ENCODE measurements at regions not wholly inside any gene's neighbourhood (a gene's known extent, or its start where the extent isn't known, plus 50 kb on each side); places are given as distances from the start of the nearest gene placed in this dataset.

- Histone ChIP-seq H3K4me2 (ENCODE audit: low read length, poor library complexity, severe bottlenecking) (no peak overlapping the region), H2AK5ac (ENCODE audit: low read length, severe bottlenecking) (no peak overlapping the region)
Observed at GRCh38 chr9:89882930-89883361, 278.1 kb downstream of the GADD45G start.

DNA sequence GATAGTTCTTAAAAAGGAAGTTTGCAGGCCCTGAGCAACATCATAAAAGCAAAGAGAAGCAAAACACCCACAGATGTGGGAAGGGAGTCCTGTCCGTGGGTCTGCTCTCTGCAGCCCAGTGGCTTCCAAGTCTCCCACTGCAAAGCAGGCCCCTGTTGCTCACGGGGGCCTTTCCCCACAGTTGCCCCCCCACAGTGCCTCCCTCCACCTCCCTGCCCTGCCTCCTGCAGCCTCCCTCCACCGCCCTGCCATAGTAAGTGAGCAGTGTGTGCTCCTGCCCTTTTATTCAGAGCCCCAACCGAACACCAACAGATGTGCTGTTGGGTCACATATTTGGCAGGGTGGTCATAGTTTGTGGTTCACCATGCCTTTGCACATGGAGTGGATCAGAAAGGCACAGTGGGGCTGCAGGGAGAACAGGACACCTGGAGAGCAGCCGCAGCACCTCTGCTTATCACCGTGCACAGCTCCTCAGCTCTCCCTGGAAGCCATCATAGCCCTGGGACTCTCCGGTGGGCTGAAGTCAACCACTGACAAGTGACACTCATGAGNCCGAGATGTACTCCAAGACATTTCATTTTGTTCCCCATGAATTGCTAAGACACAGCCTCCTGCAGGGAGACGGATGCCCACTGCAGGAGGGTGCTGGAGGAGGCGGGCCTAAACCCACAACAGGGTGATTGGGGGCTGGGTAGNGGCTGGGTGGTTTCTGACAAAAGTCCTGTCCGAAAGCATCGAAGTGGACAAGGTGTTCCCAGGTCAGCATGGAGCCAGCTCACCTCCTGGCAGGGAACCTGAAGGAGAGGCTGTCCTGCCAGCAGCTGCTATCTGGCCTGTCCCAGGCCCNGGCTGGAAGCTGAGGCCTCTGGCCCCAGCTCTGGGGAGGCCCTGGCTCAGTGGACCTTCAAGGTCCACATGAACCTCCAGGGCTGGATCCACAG, 278.9 kb downstream of the GADD45G start:
- Histone ChIP-seq H4K91ac (ENCODE audit: low read length) (no peak overlapping the region), H3K14ac (ENCODE audit: low read length in 2 of 2) (peak overlapping the region in 1 of 2 experiments; percentile 22), H3K36me3 (ENCODE audit: control insufficient read depth in 1 of 2, insufficient read depth in 2 of 2, low read depth in 1 of 2, low read length in 2 of 2) (no peaks in the 10 kb centered on the region), H3K79me1 (replicated peaks; ENCODE audit: low read length, poor library complexity, severe bottlenecking) (no peaks in the 10 kb centered on the region), H3K4me1 (ENCODE audit: control insufficient read depth, insufficient read depth, low read depth, low read length) (peaks cover 43% of the 10 kb centered on the region), H2AFZ (ENCODE audit: low read depth, low read length) (no peak overlapping the region), H2AK5ac (ENCODE audit: low read length, severe bottlenecking) (no peak overlapping the region), H3K9ac (ENCODE audit: low read length) (no peak overlapping the region), H3K27me3 (ENCODE audit: control insufficient read depth in 1 of 2, insufficient read depth in 1 of 2, low read length in 2 of 2) (no peaks in the 10 kb centered on the region), H2BK15ac (ENCODE audit: low read depth, poor library complexity, severe bottlenecking) (peak overlapping the region; percentile 32), H3K4ac (ENCODE audit: low read depth in 1 of 2, low read length in 2 of 2) (no peak overlapping the region), H2BK5ac (ENCODE audit: low read depth, low read length, poor library complexity, severe bottlenecking) (no peak overlapping the region), H3K4me3 (ENCODE audit: insufficient read depth in 1 of 2, low read depth in 1 of 2, low read length in 2 of 2) (no peak overlapping the region), H2BK120ac (ENCODE audit: low read depth, low read length) (no peak overlapping the region), H3K23ac (ENCODE audit: low read length in 2 of 2) (no peak overlapping the region), H3K4me2 (ENCODE audit: low read length, poor library complexity, severe bottlenecking) (no peak overlapping the region), H3K27ac (ENCODE audit: low read length, poor library complexity, severe bottlenecking) (no peak overlapping the region), H3K18ac (ENCODE audit: low read depth in 1 of 2, low read length in 2 of 2) (no peak overlapping the region), H4K8ac (ENCODE audit: low read length) (no peak overlapping the region), H3K9me3 (ENCODE audit: control insufficient read depth, low read length) (no peaks in the 10 kb centered on the region), H2BK12ac (ENCODE audit: low read length in 2 of 2) (no peak overlapping the region)
- no peak for DNase-seq
- 79% methylated on average over 11 of the region's 12 CpGs for WGBS

More at GRCh38 chr9:89882930-89883361, 278.1 kb downstream of the GADD45G start:
- Histone ChIP-seq H3K79me1 (replicated peaks; ENCODE audit: low read length, poor library complexity, severe bottlenecking) (no peaks in the 10 kb centered on the region), H4K91ac (ENCODE audit: low read length) (peak overlapping the region; percentile 30), H2BK120ac (ENCODE audit: low read depth, low read length) (no peak overlapping the region), H3K36me3 (ENCODE audit: control insufficient read depth in 1 of 2, insufficient read depth in 2 of 2, low read depth in 1 of 2, low read length in 2 of 2) (no peaks in the 10 kb centered on the region), H3K4me1 (ENCODE audit: control insufficient read depth, insufficient read depth, low read depth, low read length) (peaks cover 44% of the 10 kb centered on the region), H4K8ac (ENCODE audit: low read length) (no peak overlapping the region), H3K18ac (ENCODE audit: low read depth in 1 of 2, low read length in 2 of 2) (peak overlapping the region in 1 of 2 experiments; percentile 41), H3K23ac (ENCODE audit: low read length in 2 of 2) (no peak overlapping the region), H3K27ac (ENCODE audit: low read length, poor library complexity, severe bottlenecking) (no peak overlapping the region), H3K9ac (ENCODE audit: low read length) (no peak overlapping the region), H2AFZ (ENCODE audit: low read depth, low read length) (no peak overlapping the region), H3K27me3 (ENCODE audit: control insufficient read depth in 1 of 2, insufficient read depth in 1 of 2, low read length in 2 of 2) (no peaks in the 10 kb centered on the region), H2BK15ac (ENCODE audit: low read depth, poor library complexity, severe bottlenecking) (no peak overlapping the region), H2BK12ac (ENCODE audit: low read length in 2 of 2) (peak overlapping the region in 1 of 2 experiments; percentile 81), H2BK5ac (ENCODE audit: low read depth, low read length, poor library complexity, severe bottlenecking) (no peak overlapping the region), H3K14ac (ENCODE audit: low read length in 2 of 2) (peak overlapping the region in 1 of 2 experiments; percentile 94), H3K9me3 (ENCODE audit: control insufficient read depth, low read length) (no peaks in the 10 kb centered on the region), H3K4ac (ENCODE audit: low read depth in 1 of 2, low read length in 2 of 2) (no peak overlapping the region), H3K4me3 (ENCODE audit: insufficient read depth in 1 of 2, low read depth in 1 of 2, low read length in 2 of 2) (no peak overlapping the region)
- no peak for DNase-seq
- 97% methylated on average over 7 of the region's 7 CpGs for WGBS

GRCh38 chr9:89884356-89885083, 279.7 kb downstream of the GADD45G start:
- no peak for DNase-seq
- peaks cover 40% of the 10 kb centered on the region for H3K4me1 ChIP-seq (ENCODE audit: control insufficient read depth, insufficient read depth, low read depth, low read length)
- H3K23ac ChIP-seq (ENCODE audit: low read length in 2 of 2) = no peak overlapping the region
- WGBS = 96% methylated on average over 11 of the region's 13 CpGs
- no peak overlapping the region for H3K4me3 ChIP-seq (ENCODE audit: insufficient read depth in 1 of 2, low read depth in 1 of 2, low read length in 2 of 2)
- no peak overlapping the region for H3K4me2 ChIP-seq (ENCODE audit: low read length, poor library complexity, severe bottlenecking)
- H2AFZ ChIP-seq (ENCODE audit: low read depth, low read length) = no peak overlapping the region
- H3K4ac ChIP-seq (ENCODE audit: low read depth in 1 of 2, low read length in 2 of 2) = no peak overlapping the region
- H4K8ac ChIP-seq (ENCODE audit: low read length) = no peak overlapping the region
- H2BK120ac ChIP-seq (ENCODE audit: low read depth, low read length) = no peak overlapping the region
- no peak overlapping the region for H2BK15ac ChIP-seq (ENCODE audit: low read depth, poor library complexity, severe bottlenecking)
- H4K91ac ChIP-seq (ENCODE audit: low read length) = no peak overlapping the region
- H2BK12ac ChIP-seq (ENCODE audit: low read length in 2 of 2) = no peak overlapping the region
- no peaks in the 10 kb centered on the region for H3K79me1 ChIP-seq (replicated peaks; ENCODE audit: low read length, poor library complexity, severe bottlenecking)
- H3K14ac ChIP-seq (ENCODE audit: low read length in 2 of 2) = no peak overlapping the region
- no peaks in the 10 kb centered on the region for H3K36me3 ChIP-seq (ENCODE audit: control insufficient read depth in 1 of 2, insufficient read depth in 2 of 2, low read depth in 1 of 2, low read length in 2 of 2)
- H3K27ac ChIP-seq (ENCODE audit: low read length, poor library complexity, severe bottlenecking) = no peak overlapping the region
- H3K27me3 ChIP-seq (ENCODE audit: control insufficient read depth in 1 of 2, insufficient read depth in 1 of 2, low read length in 2 of 2) = no peaks in the 10 kb centered on the region
- no peak overlapping the region for H3K18ac ChIP-seq (ENCODE audit: low read depth in 1 of 2, low read length in 2 of 2)
- H3K9me3 ChIP-seq (ENCODE audit: control insufficient read depth, low read length) = no peaks in the 10 kb centered on the region
- peak overlapping the region; percentile 29 for H2AK5ac ChIP-seq (ENCODE audit: low read length, severe bottlenecking)
- no peak overlapping the region for H3K9ac ChIP-seq (ENCODE audit: low read length)
- no peak overlapping the region for H2BK5ac ChIP-seq (ENCODE audit: low read depth, low read length, poor library complexity, severe bottlenecking)

GRCh38 chr9:89885156-89885555, 280.3 kb downstream of the GADD45G start:
- H4K8ac ChIP-seq (ENCODE audit: low read length) = no peak overlapping the region
- peaks cover 40% of the 10 kb centered on the region for H3K4me1 ChIP-seq (ENCODE audit: control insufficient read depth, insufficient read depth, low read depth, low read length)
- no peak overlapping the region for H3K9ac ChIP-seq (ENCODE audit: low read length)
- no peak overlapping the region for H2BK15ac ChIP-seq (ENCODE audit: low read depth, poor library complexity, severe bottlenecking)
- DNase-seq = no peak
- H3K4me2 ChIP-seq (ENCODE audit: low read length, poor library complexity, severe bottlenecking) = no peak overlapping the region
- H3K79me1 ChIP-seq (replicated peaks; ENCODE audit: low read length, poor library complexity, severe bottlenecking) = no peaks in the 10 kb centered on the region
- no peak overlapping the region for H3K23ac ChIP-seq (ENCODE audit: low read length in 2 of 2)
- H3K4ac ChIP-seq (ENCODE audit: low read depth in 1 of 2, low read length in 2 of 2) = no peak overlapping the region
- peaks cover 0 to 4% of the 10 kb centered on the region in 2 experiments for H3K27me3 ChIP-seq (ENCODE audit: control insufficient read depth in 1 of 2, insufficient read depth in 1 of 2, low read length in 2 of 2)
- H3K36me3 ChIP-seq (ENCODE audit: control insufficient read depth in 1 of 2, insufficient read depth in 2 of 2, low read depth in 1 of 2, low read length in 2 of 2) = no peaks in the 10 kb centered on the region
- H2AK5ac ChIP-seq (ENCODE audit: low read length, severe bottlenecking) = peak overlapping the region; percentile 14
- WGBS = 92% methylated on average over 4 of the region's 4 CpGs
- H3K18ac ChIP-seq (ENCODE audit: low read depth in 1 of 2, low read length in 2 of 2) = no peak overlapping the region
- no peaks in the 10 kb centered on the region for H3K9me3 ChIP-seq (ENCODE audit: control insufficient read depth, low read length)
- no peak overlapping the region for H3K27ac ChIP-seq (ENCODE audit: low read length, poor library complexity, severe bottlenecking)
- no peak overlapping the region for H2BK120ac ChIP-seq (ENCODE audit: low read depth, low read length)
- no peak overlapping the region for H3K14ac ChIP-seq (ENCODE audit: low read length in 2 of 2)
- no peak overlapping the region for H2BK5ac ChIP-seq (ENCODE audit: low read depth, low read length, poor library complexity, severe bottlenecking)
- no peak overlapping the region for H4K91ac ChIP-seq (ENCODE audit: low read length)
- no peak overlapping the region for H3K4me3 ChIP-seq (ENCODE audit: insufficient read depth in 1 of 2, low read depth in 1 of 2, low read length in 2 of 2)
- no peak overlapping the region for H2AFZ ChIP-seq (ENCODE audit: low read depth, low read length)
- H2BK12ac ChIP-seq (ENCODE audit: low read length in 2 of 2) = no peak overlapping the region
